ENCODE measurements at regions not wholly inside any gene's neighbourhood (a gene's known extent, or its start where the extent isn't known, plus 50 kb on each side); places are given as distances from the start of the nearest gene placed in this dataset.

DNA sequence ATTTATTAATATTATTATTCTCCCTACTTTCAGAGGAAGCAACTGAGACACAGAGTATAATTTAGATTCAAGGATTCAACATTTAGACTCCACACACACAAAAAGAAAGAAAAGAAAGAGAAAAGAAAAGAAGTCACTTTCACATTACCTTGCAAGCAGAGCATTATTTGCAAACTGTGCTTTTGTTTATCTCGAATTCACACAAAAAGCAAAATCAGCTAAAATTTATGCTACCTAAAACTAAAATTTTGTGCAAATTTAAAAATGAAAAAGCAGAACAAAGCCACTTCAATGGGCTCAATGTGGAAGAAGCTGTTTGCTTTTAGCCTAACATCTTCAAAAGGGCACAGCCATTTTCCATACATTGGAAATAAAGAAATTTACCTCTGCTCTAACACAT is 1282.7 kb upstream of the GYPC start:
- no peak for DNase-seq
- TF ChIP-seq, protein P1, sequence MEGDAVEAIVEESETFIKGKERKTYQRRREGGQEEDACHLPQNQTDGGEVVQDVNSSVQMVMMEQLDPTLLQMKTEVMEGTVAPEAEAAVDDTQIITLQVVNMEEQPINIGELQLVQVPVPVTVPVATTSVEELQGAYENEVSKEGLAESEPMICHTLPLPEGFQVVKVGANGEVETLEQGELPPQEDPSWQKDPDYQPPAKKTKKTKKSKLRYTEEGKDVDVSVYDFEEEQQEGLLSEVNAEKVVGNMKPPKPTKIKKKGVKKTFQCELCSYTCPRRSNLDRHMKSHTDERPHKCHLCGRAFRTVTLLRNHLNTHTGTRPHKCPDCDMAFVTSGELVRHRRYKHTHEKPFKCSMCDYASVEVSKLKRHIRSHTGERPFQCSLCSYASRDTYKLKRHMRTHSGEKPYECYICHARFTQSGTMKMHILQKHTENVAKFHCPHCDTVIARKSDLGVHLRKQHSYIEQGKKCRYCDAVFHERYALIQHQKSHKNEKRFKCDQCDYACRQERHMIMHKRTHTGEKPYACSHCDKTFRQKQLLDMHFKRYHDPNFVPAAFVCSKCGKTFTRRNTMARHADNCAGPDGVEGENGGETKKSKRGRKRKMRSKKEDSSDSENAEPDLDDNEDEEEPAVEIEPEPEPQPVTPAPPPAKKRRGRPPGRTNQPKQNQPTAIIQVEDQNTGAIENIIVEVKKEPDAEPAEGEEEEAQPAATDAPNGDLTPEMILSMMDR (IDR thresholded peaks at IDR 0.05), result no peak
- TF ChIP-seq POLR2A (IDR thresholded peaks at IDR 0.05), result no peak
- Histone ChIP-seq H3K9me3 (no peaks in the 10 kb centered on the region), H3K27me3 (no peaks in the 10 kb centered on the region), H3K36me3 (no peaks in the 10 kb centered on the region), H3K27ac (no peak overlapping the region), H3K4me1 (no peaks in the 10 kb centered on the region), H3K4me3 (no peak overlapping the region)

DNA sequence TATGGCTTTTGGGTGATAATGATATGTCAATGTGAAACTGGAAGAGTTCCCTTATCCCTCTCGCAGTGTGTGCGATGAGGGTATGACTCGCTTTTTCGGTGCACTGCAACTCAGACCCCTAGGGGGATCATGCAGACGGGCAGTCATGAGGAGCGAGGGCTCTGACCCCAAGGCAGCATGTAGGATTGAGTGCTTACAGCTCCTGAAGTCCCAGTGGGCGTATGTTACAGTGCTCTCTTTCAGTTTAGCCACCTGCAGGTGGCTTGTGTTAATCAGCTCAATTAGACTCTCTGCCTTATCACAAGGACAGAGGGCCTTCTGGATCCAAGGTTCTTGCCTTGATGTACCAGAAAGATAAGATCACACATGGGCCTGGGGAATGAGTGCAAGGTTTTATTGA is 1269.9 kb upstream of the GYPC start:
- Histone ChIP-seq H3K9me3 (no peaks in the 10 kb centered on the region), H3K27ac (no peak overlapping the region), H3K36me3 (no peaks in the 10 kb centered on the region), H3K4me1 (no peaks in the 10 kb centered on the region), H3K27me3 (no peaks in the 10 kb centered on the region), H3K4me3 (no peak overlapping the region)
- TF ChIP-seq, protein P1 (IDR thresholded peaks at IDR 0.05), result no peak
- no peak for TF ChIP-seq POLR2A (IDR thresholded peaks at IDR 0.05)
- no peak for DNase-seq

DNA sequence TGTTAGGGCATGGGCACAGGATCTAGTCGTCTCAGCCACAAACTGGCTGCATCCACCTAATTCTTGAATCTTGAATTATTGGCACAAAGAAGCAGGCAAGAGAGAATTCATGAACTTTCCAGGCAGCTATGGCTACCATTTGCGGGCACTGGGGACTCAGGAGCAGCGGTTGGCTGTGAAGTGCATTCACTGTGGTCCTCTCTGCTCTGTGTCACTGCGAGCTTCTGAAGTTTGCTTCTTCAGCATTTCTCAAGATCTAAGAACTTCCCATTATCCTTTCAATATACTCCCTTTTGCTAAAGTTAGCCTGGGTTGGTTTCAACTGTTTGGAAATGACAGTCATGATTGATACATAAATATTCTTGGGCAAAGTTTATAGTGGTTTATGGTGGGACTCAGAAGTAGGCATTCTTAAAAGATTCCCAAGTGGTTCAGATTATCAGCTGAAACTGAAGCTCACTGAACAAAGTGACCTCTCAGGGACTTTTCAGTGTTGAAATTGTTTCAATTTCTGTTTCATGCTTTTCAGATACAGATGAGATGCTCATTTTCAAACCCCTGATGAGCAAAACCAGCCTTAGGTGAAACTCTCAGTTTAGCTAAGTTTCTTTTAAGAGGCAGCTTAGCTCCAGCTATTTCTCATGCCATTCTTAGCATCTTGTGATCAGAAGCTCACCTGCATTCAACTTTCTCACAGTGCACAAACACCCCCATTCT is 1258.3 kb upstream of the GYPC start:
- no peaks in the 10 kb centered on the region for H3K4me1 ChIP-seq
- no peak for TF ChIP-seq POLR2A (IDR thresholded peaks at IDR 0.05)
- TF ChIP-seq, protein P1 (IDR thresholded peaks at IDR 0.05), result no peak
- H3K36me3 ChIP-seq, result no peaks in the 10 kb centered on the region
- H3K4me3 ChIP-seq, result no peak overlapping the region
- no peaks in the 10 kb centered on the region for H3K27me3 ChIP-seq
- DNase-seq, result no peak
- H3K27ac ChIP-seq, result no peak overlapping the region
- no peaks in the 10 kb centered on the region for H3K9me3 ChIP-seq

DNA sequence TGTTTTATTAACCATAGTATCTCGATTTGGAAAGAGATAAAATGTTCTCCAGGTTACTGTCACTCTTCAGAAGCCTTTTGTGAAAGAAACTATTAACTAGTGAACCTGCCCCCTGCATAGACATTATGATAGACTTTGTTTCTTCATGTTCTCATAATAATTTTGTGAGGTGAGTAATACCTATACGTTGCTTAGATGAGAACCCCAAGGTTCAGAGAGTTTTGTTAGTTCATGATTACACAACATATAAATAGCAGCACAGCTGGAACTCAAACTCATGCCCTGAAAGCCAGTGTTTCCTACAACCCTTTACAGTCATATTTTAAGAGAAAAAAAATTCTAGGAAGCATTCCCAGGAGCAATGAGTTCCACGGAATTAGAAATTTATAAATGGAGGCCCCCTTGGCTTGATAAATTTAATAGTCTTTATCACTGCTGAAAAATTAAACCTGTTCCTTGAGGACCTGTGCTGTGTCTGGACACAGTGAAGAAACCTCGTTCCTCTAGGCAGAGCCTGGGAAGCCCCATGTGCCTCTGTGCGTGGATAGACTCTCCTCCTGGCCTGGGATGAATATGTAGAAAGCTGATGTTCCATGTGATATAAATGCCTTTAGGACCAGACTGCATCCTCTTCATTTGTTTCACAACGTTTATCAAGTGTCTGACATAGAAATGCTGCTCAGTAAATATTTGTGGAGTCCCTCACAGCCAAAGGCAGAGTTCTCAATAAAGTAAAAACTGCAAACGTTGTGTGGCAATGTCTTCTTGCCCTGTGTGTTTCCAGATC is 1257.0 kb upstream of the GYPC start:
- no peak for TF ChIP-seq POLR2A (IDR thresholded peaks at IDR 0.05)
- TF ChIP-seq, protein P1 (IDR thresholded peaks at IDR 0.05), result no peak
- no peak overlapping the region for H3K4me3 ChIP-seq
- no peaks in the 10 kb centered on the region for H3K27me3 ChIP-seq
- H3K36me3 ChIP-seq, result no peaks in the 10 kb centered on the region
- no peak for DNase-seq
- H3K4me1 ChIP-seq, result no peaks in the 10 kb centered on the region
- no peak overlapping the region for H3K27ac ChIP-seq
- H3K9me3 ChIP-seq, result no peaks in the 10 kb centered on the region

DNA sequence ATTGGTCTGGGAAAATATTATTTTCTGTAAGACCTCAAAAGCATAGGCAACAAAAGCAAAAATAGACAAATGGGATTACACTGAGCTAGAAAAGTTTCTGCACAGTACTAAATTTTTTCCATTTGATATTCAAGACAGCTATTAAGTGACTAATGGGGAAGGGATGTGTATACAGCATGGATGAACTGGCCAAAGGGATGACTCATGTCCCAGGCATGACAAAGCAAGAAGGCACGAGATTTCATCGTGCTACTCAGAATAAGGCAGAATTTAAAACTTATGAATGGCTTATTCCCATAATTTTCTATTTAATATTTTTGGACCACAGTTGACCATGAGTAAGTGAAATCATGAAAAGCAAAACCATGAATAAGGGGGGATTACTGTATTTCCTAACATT is 1250.1 kb upstream of the GYPC start:
- TF ChIP-seq POLR2A (IDR thresholded peaks at IDR 0.05), result no peak
- TF ChIP-seq, protein P1 (IDR thresholded peaks at IDR 0.05), result no peak
- Histone ChIP-seq H3K27ac (no peak overlapping the region), H3K4me3 (no peak overlapping the region), H3K9me3 (no peaks in the 10 kb centered on the region), H3K36me3 (no peaks in the 10 kb centered on the region), H3K4me1 (no peaks in the 10 kb centered on the region), H3K27me3 (no peaks in the 10 kb centered on the region)
- DNase-seq, result no peak
